HL-60 (cell line): ENCODE measurements at regions not wholly inside any gene's neighbourhood (a gene's known extent, or its start where the extent isn't known, plus 50 kb on each side); places are given as distances from the start of the nearest gene placed in this dataset.

Source experiments
- DNase-seq, 2 experiments: peaks; one replicate each; pipeline ENCODE4 v3.0.0-alpha.2; 2010 to 2020; ENCODE audit warnings: low read depth in 1 of 2, low spot score in 1 of 2
- H3K27ac ChIP-seq: fragments of 250-450 bp; sonication (Bioruptor Pico); replicated peaks from 2 replicates; pipeline ENCODE4 v1.5.1; 2020; ENCODE audit warnings: mild to moderate bottlenecking, moderate library complexity
- H3K27me3 ChIP-seq: fragments of 250-450 bp; sonication (Bioruptor Pico); 2 replicates; pipeline ENCODE4 v1.5.1; 2021; ENCODE audit warnings: mild to moderate bottlenecking, moderate library complexity; ENCODE audit not compliant: insufficient read depth, poor library complexity, severe bottlenecking
- H3K4me3 ChIP-seq: replicated peaks from 2 replicates; pipeline ENCODE4 v1.5.1; 2011; ENCODE audit warnings: mild to moderate bottlenecking, control low read depth, low read length; ENCODE audit not compliant: insufficient read depth
- GABPA ChIP-seq: IDR thresholded peaks from 2 replicates; pipeline ENCODE4 v1.6.1; 2012; ENCODE audit warnings: low read depth
- POLR2AphosphoS5 ChIP-seq: IDR thresholded peaks from 2 replicates; pipeline ENCODE4 v1.6.1; 2012; ENCODE audit warnings: low read depth
- SPI1 ChIP-seq: IDR thresholded peaks from 2 replicates; pipeline ENCODE4 v1.6.1; 2012; ENCODE audit warnings: low read depth, mild to moderate bottlenecking, borderline replicate concordance
- TF ChIP-seq, protein P1 (sequence below): IDR thresholded peaks from one replicate; pipeline ENCODE4 v1.5.1; 2011; ENCODE audit warnings: low read length, control low read depth, inconsistent platforms; ENCODE audit not compliant: insufficient read depth
- TF ChIP-seq, protein P2 (sequence below): IDR thresholded peaks from 2 replicates; pipeline ENCODE4 v1.6.1; 2012; ENCODE audit warnings: low read depth; ENCODE audit not compliant: insufficient replicate concordance

DNA sequence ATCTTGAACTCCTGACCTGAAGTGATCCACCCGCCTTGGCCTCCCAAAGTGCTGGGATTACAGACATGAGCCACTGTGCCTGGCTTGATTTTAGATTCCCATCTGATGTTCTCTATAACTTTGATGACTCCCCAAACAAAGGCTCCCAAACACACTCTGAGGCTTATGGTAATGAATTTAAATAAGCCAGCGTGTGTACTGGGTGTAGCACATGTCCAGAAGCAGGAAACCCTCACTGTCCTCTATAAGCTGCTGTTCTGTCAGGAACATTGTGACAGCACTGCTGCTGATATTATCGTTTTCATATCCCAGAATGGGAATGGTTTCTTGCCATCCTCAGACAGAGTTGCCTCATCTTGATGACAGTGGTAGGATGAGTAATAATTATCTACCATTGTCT is 54.1 kb upstream of the SALL4 start:
- H3K4me3 ChIP-seq, result no peak overlapping the region
- no peak for DNase-seq
- TF ChIP-seq GABPA (no peak), SPI1 (no peak), POLR2AphosphoS5 (no peak)
- TF ChIP-seq, protein P1, sequence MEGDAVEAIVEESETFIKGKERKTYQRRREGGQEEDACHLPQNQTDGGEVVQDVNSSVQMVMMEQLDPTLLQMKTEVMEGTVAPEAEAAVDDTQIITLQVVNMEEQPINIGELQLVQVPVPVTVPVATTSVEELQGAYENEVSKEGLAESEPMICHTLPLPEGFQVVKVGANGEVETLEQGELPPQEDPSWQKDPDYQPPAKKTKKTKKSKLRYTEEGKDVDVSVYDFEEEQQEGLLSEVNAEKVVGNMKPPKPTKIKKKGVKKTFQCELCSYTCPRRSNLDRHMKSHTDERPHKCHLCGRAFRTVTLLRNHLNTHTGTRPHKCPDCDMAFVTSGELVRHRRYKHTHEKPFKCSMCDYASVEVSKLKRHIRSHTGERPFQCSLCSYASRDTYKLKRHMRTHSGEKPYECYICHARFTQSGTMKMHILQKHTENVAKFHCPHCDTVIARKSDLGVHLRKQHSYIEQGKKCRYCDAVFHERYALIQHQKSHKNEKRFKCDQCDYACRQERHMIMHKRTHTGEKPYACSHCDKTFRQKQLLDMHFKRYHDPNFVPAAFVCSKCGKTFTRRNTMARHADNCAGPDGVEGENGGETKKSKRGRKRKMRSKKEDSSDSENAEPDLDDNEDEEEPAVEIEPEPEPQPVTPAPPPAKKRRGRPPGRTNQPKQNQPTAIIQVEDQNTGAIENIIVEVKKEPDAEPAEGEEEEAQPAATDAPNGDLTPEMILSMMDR, result no peak
- TF ChIP-seq, protein P2, sequence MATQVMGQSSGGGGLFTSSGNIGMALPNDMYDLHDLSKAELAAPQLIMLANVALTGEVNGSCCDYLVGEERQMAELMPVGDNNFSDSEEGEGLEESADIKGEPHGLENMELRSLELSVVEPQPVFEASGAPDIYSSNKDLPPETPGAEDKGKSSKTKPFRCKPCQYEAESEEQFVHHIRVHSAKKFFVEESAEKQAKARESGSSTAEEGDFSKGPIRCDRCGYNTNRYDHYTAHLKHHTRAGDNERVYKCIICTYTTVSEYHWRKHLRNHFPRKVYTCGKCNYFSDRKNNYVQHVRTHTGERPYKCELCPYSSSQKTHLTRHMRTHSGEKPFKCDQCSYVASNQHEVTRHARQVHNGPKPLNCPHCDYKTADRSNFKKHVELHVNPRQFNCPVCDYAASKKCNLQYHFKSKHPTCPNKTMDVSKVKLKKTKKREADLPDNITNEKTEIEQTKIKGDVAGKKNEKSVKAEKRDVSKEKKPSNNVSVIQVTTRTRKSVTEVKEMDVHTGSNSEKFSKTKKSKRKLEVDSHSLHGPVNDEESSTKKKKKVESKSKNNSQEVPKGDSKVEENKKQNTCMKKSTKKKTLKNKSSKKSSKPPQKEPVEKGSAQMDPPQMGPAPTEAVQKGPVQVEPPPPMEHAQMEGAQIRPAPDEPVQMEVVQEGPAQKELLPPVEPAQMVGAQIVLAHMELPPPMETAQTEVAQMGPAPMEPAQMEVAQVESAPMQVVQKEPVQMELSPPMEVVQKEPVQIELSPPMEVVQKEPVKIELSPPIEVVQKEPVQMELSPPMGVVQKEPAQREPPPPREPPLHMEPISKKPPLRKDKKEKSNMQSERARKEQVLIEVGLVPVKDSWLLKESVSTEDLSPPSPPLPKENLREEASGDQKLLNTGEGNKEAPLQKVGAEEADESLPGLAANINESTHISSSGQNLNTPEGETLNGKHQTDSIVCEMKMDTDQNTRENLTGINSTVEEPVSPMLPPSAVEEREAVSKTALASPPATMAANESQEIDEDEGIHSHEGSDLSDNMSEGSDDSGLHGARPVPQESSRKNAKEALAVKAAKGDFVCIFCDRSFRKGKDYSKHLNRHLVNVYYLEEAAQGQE, result no peak
- H3K27me3 ChIP-seq, result no peaks in the 10 kb centered on the region
- no peak overlapping the region for H3K27ac ChIP-seq

DNA sequence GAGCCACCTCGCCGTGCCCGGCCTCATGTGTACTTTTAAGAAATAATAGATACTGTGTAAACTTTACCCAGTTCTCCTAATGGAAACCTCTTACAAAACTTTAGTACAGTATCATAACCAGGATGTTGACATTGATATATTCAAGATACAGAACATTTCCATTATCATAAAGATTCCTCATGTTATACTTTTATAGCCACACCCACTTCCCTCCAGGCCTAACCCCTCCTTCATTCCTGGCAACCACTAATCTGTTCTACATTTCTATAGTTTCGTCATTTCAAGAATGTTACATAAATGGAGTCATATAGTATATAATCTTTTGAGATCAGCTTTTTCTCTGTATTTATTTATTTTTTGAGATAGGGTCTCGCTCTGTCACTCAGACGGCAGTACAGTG is 52.6 kb upstream of the SALL4 start:
- TF ChIP-seq SPI1 (no peak), POLR2AphosphoS5 (no peak)
- TF ChIP-seq, protein P2, result no peak

More for the DNA sequence above, 52.6 kb upstream of the SALL4 start:
- no peak for DNase-seq
- Histone ChIP-seq H3K4me3 (no peak overlapping the region), H3K27ac (no peak overlapping the region), H3K27me3 (no peaks in the 10 kb centered on the region)
